HEK293T (cell line): ENCODE measurements at regions not wholly inside any gene's neighbourhood (a gene's known extent, or its start where the extent isn't known, plus 50 kb on each side); places are given as distances from the start of the nearest gene placed in this dataset.

Experiments used
- CTCF ChIA-PET: fragments of 350-600 bp; formaldehyde crosslinking; extraction: SDS; loops from one replicate; lab custom pipeline; 2021; ENCODE audit warnings: antibody characterized with exemption, inconsistent platforms; lab: Yijun Ruan, JAX
- POLR2A ChIA-PET: fragments of 350-600 bp; formaldehyde crosslinking; extraction: SDS; loops from one replicate; lab custom pipeline; 2020; ENCODE audit warnings: antibody characterized with exemption, inconsistent platforms; lab: Yijun Ruan, JAX
- DNase-seq: peaks from one replicate; pipeline ENCODE4 v3.0.0; 2012; ENCODE audit warnings: mixed read lengths; ENCODE audit errors: extremely low spot score
- ARNT ChIP-seq: fragments of 450-650 bp; IDR thresholded peaks from 2 replicates; pipeline ENCODE4 v1.6.1; 2017; ENCODE audit warnings: mild to moderate bottlenecking
- BHLHE40 ChIP-seq: fragments of 450-650 bp; IDR thresholded peaks from 2 replicates; pipeline ENCODE4 v1.6.1; 2016; ENCODE audit warnings: mild to moderate bottlenecking, moderate library complexity, borderline replicate concordance
- CTBP1 ChIP-seq: fragments of 450-650 bp; IDR thresholded peaks from 2 replicates; pipeline ENCODE4 v1.6.1; 2016; ENCODE audit warnings: borderline replicate concordance
- ELF4 ChIP-seq: fragments of 450-650 bp; IDR thresholded peaks from 2 replicates; pipeline ENCODE4 v1.6.1; 2017; ENCODE audit warnings: antibody characterized with exemption
- FOXA1 ChIP-seq: fragments of 450-650 bp; IDR thresholded peaks from 2 replicates; pipeline ENCODE4 v1.6.1; 2016; ENCODE audit warnings: mild to moderate bottlenecking
- FOXK2 ChIP-seq: fragments of 450-650 bp; IDR thresholded peaks from 2 replicates; pipeline ENCODE4 v1.6.1; 2016; ENCODE audit warnings: mild to moderate bottlenecking
- FOXM1 ChIP-seq: fragments of 450-650 bp; IDR thresholded peaks from 2 replicates; pipeline ENCODE4 v1.6.1; 2017; ENCODE audit warnings: mild to moderate bottlenecking, borderline replicate concordance
- HDGF ChIP-seq: fragments of 450-650 bp; IDR thresholded peaks from 2 replicates; pipeline ENCODE4 v1.6.1; 2017; ENCODE audit warnings: antibody characterized with exemption, borderline replicate concordance
- L3MBTL2 ChIP-seq: fragments of 450-650 bp; conservative IDR thresholded peaks from 2 replicates; pipeline ENCODE4 v1.6.1; 2016; ENCODE audit warnings: mild to moderate bottlenecking
- LEF1 ChIP-seq: fragments of 450-650 bp; IDR thresholded peaks from 2 replicates; pipeline ENCODE4 v1.6.1; 2017; ENCODE audit warnings: mild to moderate bottlenecking, borderline replicate concordance
- NFRKB ChIP-seq: fragments of 450-650 bp; IDR thresholded peaks from 2 replicates; pipeline ENCODE4 v1.6.1; 2016; ENCODE audit warnings: mild to moderate bottlenecking, moderate library complexity
- SP1 ChIP-seq: fragments of 450-650 bp; IDR thresholded peaks from 2 replicates; pipeline ENCODE4 v1.6.1; 2017
- SUZ12 ChIP-seq: fragments of 450-650 bp; IDR thresholded peaks from 2 replicates; pipeline ENCODE4 v1.6.1; 2016; ENCODE audit warnings: mild to moderate bottlenecking
- TARDBP ChIP-seq: fragments of 450-650 bp; IDR thresholded peaks from 2 replicates; pipeline ENCODE4 v1.6.1; 2016
- ZNF384 ChIP-seq: fragments of 450-650 bp; IDR thresholded peaks from 2 replicates; pipeline ENCODE4 v1.6.1; 2016
- TF ChIP-seq, protein P1 (sequence below): fragments of 450-650 bp; IDR thresholded peaks from 2 replicates; pipeline ENCODE4 v1.6.1; 2016

DNA sequence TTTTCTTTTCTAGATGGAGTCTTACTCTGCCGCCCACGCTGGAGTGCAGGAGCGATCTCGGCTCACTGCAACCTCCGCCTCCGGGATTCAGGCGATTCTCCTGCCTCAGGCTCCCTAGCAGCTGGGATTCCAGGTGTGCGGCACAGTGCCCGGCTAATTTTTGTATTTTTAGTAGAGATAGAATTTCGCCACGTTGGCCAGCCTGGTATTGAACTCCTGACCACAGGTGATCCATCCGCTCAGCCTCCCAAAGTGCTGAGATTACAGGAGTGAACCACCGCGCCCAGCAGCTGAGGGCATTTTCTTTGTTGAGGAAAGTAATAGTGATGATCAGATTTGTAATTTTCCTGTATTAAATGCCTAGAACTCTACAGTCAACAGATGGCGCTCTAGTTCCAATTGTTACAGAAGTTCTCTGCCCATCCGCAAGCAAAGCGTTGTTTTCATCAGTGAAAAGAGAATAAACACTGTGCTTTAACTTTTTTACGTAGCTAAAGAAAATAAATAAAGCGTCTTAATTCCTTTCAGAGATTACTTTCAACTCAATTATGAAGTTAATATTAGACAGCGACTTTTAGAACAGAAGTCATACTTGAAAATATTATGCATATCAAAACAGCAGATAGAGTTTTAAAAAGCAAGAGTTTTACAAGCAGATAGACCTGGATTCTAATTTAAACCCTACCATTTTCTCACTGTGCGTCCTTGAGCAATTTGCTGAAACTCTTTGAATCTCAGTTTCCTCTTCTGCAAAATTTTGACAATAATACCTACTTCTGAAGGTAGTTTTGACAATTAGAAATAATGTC is 335.1 kb downstream of the DUSP6 start:
- no peak for TF ChIP-seq LEF1
- TF ChIP-seq L3MBTL2, result no peak
- no peak for TF ChIP-seq HDGF
- TF ChIP-seq ARNT, result no peak
- TF ChIP-seq NFRKB, result no peak
- no peak for TF ChIP-seq FOXA1
- no peak for TF ChIP-seq FOXK2
- no peak for TF ChIP-seq SP1
- TF ChIP-seq BHLHE40, result no peak
- no peak for TF ChIP-seq ZNF384
- TF ChIP-seq, protein P1, sequence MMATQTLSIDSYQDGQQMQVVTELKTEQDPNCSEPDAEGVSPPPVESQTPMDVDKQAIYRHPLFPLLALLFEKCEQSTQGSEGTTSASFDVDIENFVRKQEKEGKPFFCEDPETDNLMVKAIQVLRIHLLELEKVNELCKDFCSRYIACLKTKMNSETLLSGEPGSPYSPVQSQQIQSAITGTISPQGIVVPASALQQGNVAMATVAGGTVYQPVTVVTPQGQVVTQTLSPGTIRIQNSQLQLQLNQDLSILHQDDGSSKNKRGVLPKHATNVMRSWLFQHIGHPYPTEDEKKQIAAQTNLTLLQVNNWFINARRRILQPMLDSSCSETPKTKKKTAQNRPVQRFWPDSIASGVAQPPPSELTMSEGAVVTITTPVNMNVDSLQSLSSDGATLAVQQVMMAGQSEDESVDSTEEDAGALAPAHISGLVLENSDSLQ, result no peak
- no peak for TF ChIP-seq SUZ12
- no peak for TF ChIP-seq TARDBP
- TF ChIP-seq ELF4, result no peak
- no peak for TF ChIP-seq FOXM1
- TF ChIP-seq CTBP1, result no peak
- ChIA-PET POLR2A (interaction anchor here (0.8 kb wide), 1 partner anchor 444 kb away, joined by 3 read pairs; no protein-coding TSS in a partner anchor), CTCF (interaction anchor here (0.6 to 1.9 kb wide), 9 partner anchors 17 to 588 kb away, joined by 3 to 12 read pairs (median 3); partner anchors contain the start of gene GALNT4)
- peak; percentile 43 for DNase-seq

GRCh38 chr12:89015419-89015818 is 336.9 kb downstream of the DUSP6 start:
- ChIA-PET POLR2A (no interaction called here), CTCF (interaction anchor here (0.7 kb wide), 1 partner anchor 23 kb away, joined by 3 read pairs; no protein-coding TSS in a partner anchor)
- TF ChIP-seq FOXA1 (no peak), HDGF (no peak), BHLHE40 (no peak), FOXM1 (no peak), ZNF384 (no peak), FOXK2 (no peak), TARDBP (no peak), L3MBTL2 (no peak), ELF4 (no peak), LEF1 (no peak), NFRKB (no peak), SUZ12 (no peak), SP1 (no peak)
- TF ChIP-seq, protein P1, result no peak
- DNase-seq, result no peak

DNA sequence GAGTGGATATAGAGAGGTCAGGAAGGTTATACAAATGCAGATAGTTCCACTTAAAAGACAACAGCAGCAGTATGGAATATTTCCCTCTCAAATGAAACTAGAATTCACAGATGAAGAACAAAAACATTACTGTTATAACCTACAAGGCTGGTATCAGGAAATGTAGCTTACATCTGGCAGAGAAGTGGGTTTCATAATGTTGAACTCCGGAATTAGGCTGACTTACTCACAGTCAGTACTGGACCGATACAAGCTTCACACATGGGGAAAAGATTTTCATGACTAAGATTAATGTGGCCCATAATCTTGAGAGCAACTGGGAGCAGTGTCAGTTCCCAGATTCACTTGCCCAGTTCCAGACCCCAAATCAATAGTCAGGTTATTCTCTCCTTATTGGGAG is 353.9 kb downstream of the DUSP6 start:
- no peak for TF ChIP-seq BHLHE40
- POLR2A ChIA-PET, result no interaction called here
- DNase-seq, result no peak
- CTCF ChIA-PET, result no interaction called here

DNA sequence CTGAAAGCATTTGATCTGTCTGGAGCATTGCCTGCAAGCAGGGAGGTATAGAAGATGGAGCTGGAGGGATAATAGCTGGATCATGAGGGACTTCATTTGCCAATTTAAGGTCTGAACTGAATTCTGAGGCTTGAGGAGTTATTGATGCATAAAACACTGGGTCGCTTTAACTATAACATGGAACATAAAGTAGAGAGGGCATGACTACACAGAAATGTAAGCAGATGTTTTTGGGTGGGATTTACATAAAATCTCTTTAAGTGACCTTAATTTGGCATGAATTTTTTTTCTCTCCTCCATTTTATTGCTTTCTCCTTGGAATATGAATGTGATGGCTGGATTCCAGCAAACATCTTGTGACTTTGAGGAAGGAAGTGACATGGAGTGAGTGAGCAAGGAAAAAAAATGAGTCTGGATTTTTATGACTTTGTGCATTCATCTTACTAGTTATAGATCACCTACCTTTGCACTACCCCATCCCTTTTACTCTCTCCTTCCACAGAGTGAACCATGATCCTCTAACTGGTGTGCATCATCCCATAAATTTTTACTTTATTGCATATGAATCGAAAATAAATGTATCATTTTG is 356.0 kb downstream of the DUSP6 start:
- TF ChIP-seq, protein P1, result no peak
- no peak for TF ChIP-seq FOXA1
- TF ChIP-seq ZNF384, result no peak
- no peak for TF ChIP-seq LEF1
- TF ChIP-seq ARNT, result no peak
- no peak for TF ChIP-seq L3MBTL2
- TF ChIP-seq ELF4, result no peak
- no peak for TF ChIP-seq FOXM1
- no peak for TF ChIP-seq BHLHE40
- no peak for TF ChIP-seq NFRKB
- no peak for TF ChIP-seq SUZ12
- TF ChIP-seq CTBP1, result no peak
- no peak for TF ChIP-seq HDGF
- TF ChIP-seq FOXK2, result no peak
- TF ChIP-seq TARDBP, result no peak
- TF ChIP-seq SP1, result no peak
- CTCF ChIA-PET, result no interaction called here
- no peak for DNase-seq
- POLR2A ChIA-PET, result no interaction called here

DNA sequence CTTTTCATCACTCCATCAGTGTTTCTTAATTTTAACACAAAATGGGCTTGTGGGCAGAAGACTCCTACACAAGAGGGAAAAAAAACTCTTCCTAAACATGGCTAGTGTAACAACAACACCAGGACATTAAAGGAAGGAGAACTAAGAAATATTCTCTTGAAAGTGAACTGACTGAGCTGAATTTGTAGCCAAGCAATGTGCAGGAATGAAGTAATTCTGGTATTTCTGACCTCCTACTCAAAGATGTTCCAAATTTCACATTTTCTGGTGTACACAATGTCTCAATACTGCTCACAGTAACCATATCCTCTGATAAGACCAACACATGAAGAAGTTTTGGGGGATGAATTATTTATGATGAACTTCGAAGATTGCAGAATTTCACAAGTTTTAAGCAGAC is 357.3 kb downstream of the DUSP6 start:
- CTCF ChIA-PET, result interaction anchor here (1.7 kb wide), 1 partner anchor 417 kb away, joined by 5 read pairs; no protein-coding TSS in a partner anchor
- POLR2A ChIA-PET, result no interaction called here
- no peak for DNase-seq
- TF ChIP-seq FOXK2 (no peak), L3MBTL2 (no peak), FOXA1 (no peak), SUZ12 (no peak), ELF4 (no peak), HDGF (no peak), CTBP1 (no peak), ZNF384 (no peak)

DNA sequence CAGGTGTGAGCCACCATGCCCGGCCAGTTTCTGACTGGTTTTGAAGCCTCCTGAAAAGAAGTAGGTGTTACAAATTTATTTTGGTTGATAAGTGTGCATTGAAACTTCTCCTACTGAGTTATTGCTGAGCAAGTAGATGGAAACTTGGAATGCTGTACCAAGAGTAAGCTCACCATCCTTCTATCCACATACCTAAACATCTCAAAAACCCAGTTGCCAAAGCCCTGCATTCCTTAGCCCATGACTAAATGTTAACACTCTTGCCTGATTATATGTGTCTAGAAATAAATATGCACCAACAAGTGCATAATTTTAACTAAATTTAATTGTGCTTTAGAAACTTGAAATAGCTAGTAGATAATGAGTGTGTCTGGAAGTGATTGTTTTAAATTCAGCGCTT is 357.8 kb downstream of the DUSP6 start:
- no peak for DNase-seq
- POLR2A ChIA-PET, result no interaction called here
- CTCF ChIA-PET, result interaction anchor here (1.7 kb wide), 1 partner anchor 417 kb away, joined by 5 read pairs; no protein-coding TSS in a partner anchor
- no peak for TF ChIP-seq CTBP1
- TF ChIP-seq LEF1, result no peak
- no peak for TF ChIP-seq L3MBTL2
- no peak for TF ChIP-seq SP1
- TF ChIP-seq ZNF384, result no peak
- TF ChIP-seq SUZ12, result no peak
- TF ChIP-seq ARNT, result no peak
- no peak for TF ChIP-seq FOXM1
- TF ChIP-seq FOXK2, result no peak
- no peak for TF ChIP-seq NFRKB
- TF ChIP-seq HDGF, result no peak
- TF ChIP-seq BHLHE40, result no peak
- TF ChIP-seq FOXA1, result no peak
- TF ChIP-seq TARDBP, result no peak
- TF ChIP-seq, protein P1, result no peak
- TF ChIP-seq ELF4, result no peak
